MCF 10A (cell line): ENCODE measurements at regions not wholly inside any gene's neighbourhood (a gene's known extent, or its start where the extent isn't known, plus 50 kb on each side); places are given as distances from the start of the nearest gene placed in this dataset.

ENCODE experiments used
- BruUV-seq: library from RNA; stranded (reverse); fragments of 400-500 nt; replicated peaks from 2 replicates; lab custom pipeline; 2021; lab: Mats Ljungman, UMichigan
- CTCF ChIA-PET: fragments of 300-600 bp; sonication (Branson Sonifier 250); formaldehyde crosslinking; extraction: SDS; loops from one replicate; lab custom pipeline; 2021; ENCODE audit warnings: antibody characterized with exemption, inconsistent platforms; lab: Yijun Ruan, JAX
- POLR2A ChIA-PET: fragments of 300-600, 350-650 bp; sonication (Branson Sonifier 250); formaldehyde crosslinking; extraction: SDS; loops from one replicate; lab custom pipeline; 2020; ENCODE audit warnings: antibody characterized with exemption, inconsistent platforms; lab: Yijun Ruan, JAX
- DNase-seq: peaks from one replicate; pipeline ENCODE4 v3.0.0-alpha.2; 2018; ENCODE audit not compliant: unreplicated experiment
- H3K27ac Mint-ChIP-seq: one replicate; pipeline ENCODE4 v1.8.0; 2022; ENCODE audit warnings: mild to moderate bottlenecking, low read depth, mixed read lengths; ENCODE audit not compliant: unreplicated experiment
- H3K27me3 Mint-ChIP-seq: one replicate; pipeline ENCODE4 v1.8.0; 2022; ENCODE audit warnings: mixed read lengths; ENCODE audit not compliant: insufficient read depth, unreplicated experiment
- H3K36me3 Mint-ChIP-seq: one replicate; pipeline ENCODE4 v1.8.0; 2022; ENCODE audit warnings: mild to moderate bottlenecking, moderate library complexity, mixed read lengths; ENCODE audit not compliant: insufficient read depth, unreplicated experiment
- H3K4me1 Mint-ChIP-seq: one replicate; pipeline ENCODE4 v1.8.0; 2022; ENCODE audit warnings: mixed read lengths; ENCODE audit not compliant: insufficient read depth, unreplicated experiment
- H3K4me3 Mint-ChIP-seq: one replicate; pipeline ENCODE4 v1.8.0; 2022; ENCODE audit warnings: mild to moderate bottlenecking, moderate library complexity, mixed read lengths; ENCODE audit not compliant: unreplicated experiment
- H3K9me3 Mint-ChIP-seq: one replicate; pipeline ENCODE4 v1.8.0; 2022; ENCODE audit warnings: mixed read lengths; ENCODE audit not compliant: unreplicated experiment
- CTCF ChIP-seq: fragments of 200-600 bp; IDR thresholded peaks from one replicate; pipeline ENCODE4 v1.8.0; 2022; ENCODE audit warnings: antibody characterized with exemption, mild to moderate bottlenecking; ENCODE audit not compliant: unreplicated experiment
- intact Hi-C: fragments of 100-400 bp; cut with micrococcal nuclease; formaldehyde crosslinking; loops from 2 replicates; pipeline ENCODE4 v1.14.1; 2022

GRCh38 chr14:41154143-41154807, 452.4 kb upstream of the LRFN5 start:
- H3K4me1 Mint-ChIP-seq: no peaks in the 10 kb centered on the region
- H3K27me3 Mint-ChIP-seq: no peaks in the 10 kb centered on the region
- H3K4me3 Mint-ChIP-seq: no peak overlapping the region
- ChIA-PET CTCF (no interaction called here), POLR2A (no interaction called here)
- H3K36me3 Mint-ChIP-seq: no peaks in the 10 kb centered on the region
- DNase-seq: no peak
- no peak overlapping the region for H3K27ac Mint-ChIP-seq
- intact Hi-C loops: no loop called here
- H3K9me3 Mint-ChIP-seq: peaks cover 7% of the 10 kb centered on the region
- no TSS peak for BruUV-seq
- TF ChIP-seq CTCF: no peak

- Mint-ChIP-seq H3K4me3 (no peak overlapping the region), H3K4me1 (no peaks in the 10 kb centered on the region), H3K9me3 (no peaks in the 10 kb centered on the region), H3K36me3 (no peaks in the 10 kb centered on the region), H3K27ac (no peak overlapping the region), H3K27me3 (no peaks in the 10 kb centered on the region)
- no peak for DNase-seq
- intact Hi-C loops: no loop called here
- TF ChIP-seq CTCF: no peak
- POLR2A ChIA-PET: no interaction called here
- CTCF ChIA-PET: no interaction called here
- BruUV-seq: no TSS peak
Observed at GRCh38 chr14:41146391-41146790, 460.3 kb upstream of the LRFN5 start.

- no TSS peak for BruUV-seq
- Mint-ChIP-seq H3K27me3 (no peaks in the 10 kb centered on the region), H3K4me1 (no peaks in the 10 kb centered on the region), H3K36me3 (no peaks in the 10 kb centered on the region), H3K27ac (no peak overlapping the region), H3K4me3 (no peak overlapping the region), H3K9me3 (no peaks in the 10 kb centered on the region)
- ChIA-PET POLR2A (no interaction called here), CTCF (interaction anchor here (0.6 kb wide), 1 partner anchor 452 kb away, joined by 3 read pairs; no protein-coding TSS in a partner anchor)
- TF ChIP-seq CTCF: no peak
- intact Hi-C loops: no loop called here
- DNase-seq: peak; percentile 64
Observed at GRCh38 chr14:41144370-41144769, 462.3 kb upstream of the LRFN5 start.

GRCh38 chr14:41137741-41138140, 468.9 kb upstream of the LRFN5 start:
- H3K9me3 Mint-ChIP-seq: no peaks in the 10 kb centered on the region
- H3K4me1 Mint-ChIP-seq: peaks cover 9% of the 10 kb centered on the region
- ChIA-PET POLR2A (interaction anchor here (0.8 to 1.0 kb wide), 2 partner anchors 15 to 18 kb away, joined by 3 read pairs; no protein-coding TSS in a partner anchor), CTCF (interaction anchor here (0.6 kb wide), 1 partner anchor 28 kb away, joined by 4 read pairs; no protein-coding TSS in a partner anchor)
- BruUV-seq: no TSS peak
- peak overlapping the region; percentile 82 for H3K27ac Mint-ChIP-seq
- H3K36me3 Mint-ChIP-seq: no peaks in the 10 kb centered on the region
- no peaks in the 10 kb centered on the region for H3K27me3 Mint-ChIP-seq
- no peak overlapping the region for H3K4me3 Mint-ChIP-seq
- no peak for TF ChIP-seq CTCF
- intact Hi-C loops: no loop called here
- peak; percentile 62 for DNase-seq
